ENCODE measurements at regions not wholly inside any gene's neighbourhood (a gene's known extent, or its start where the extent isn't known, plus 50 kb on each side); places are given as distances from the start of the nearest gene placed in this dataset.

DNA sequence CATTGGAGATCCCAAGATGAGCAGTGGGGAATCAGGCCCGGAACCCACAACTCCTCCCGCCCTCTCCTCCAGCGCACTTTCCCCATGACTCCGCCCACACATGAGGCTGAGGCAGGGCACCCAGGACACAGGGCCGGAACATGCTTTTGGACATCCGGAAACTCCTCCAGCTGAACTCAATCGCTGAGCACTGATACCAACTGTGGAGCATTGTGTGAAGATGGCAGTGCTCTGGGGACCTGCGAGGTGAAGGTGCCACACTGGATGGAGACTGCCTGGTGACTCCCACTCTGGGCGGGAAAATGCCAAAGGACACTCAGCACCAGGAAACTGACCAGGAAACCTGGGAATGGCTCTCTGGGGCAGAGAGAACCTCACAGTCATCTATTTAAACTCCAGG, 189.1 kb downstream of the FAM43A start:
- TF ChIP-seq POLR2A (IDR thresholded peaks at IDR 0.05) (no peak), POLR2AphosphoS5 (IDR thresholded peaks at IDR 0.05) (no peak)
- TF ChIP-seq, protein P1, sequence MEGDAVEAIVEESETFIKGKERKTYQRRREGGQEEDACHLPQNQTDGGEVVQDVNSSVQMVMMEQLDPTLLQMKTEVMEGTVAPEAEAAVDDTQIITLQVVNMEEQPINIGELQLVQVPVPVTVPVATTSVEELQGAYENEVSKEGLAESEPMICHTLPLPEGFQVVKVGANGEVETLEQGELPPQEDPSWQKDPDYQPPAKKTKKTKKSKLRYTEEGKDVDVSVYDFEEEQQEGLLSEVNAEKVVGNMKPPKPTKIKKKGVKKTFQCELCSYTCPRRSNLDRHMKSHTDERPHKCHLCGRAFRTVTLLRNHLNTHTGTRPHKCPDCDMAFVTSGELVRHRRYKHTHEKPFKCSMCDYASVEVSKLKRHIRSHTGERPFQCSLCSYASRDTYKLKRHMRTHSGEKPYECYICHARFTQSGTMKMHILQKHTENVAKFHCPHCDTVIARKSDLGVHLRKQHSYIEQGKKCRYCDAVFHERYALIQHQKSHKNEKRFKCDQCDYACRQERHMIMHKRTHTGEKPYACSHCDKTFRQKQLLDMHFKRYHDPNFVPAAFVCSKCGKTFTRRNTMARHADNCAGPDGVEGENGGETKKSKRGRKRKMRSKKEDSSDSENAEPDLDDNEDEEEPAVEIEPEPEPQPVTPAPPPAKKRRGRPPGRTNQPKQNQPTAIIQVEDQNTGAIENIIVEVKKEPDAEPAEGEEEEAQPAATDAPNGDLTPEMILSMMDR (IDR thresholded peaks at IDR 0.05) = no peak
